Eye (tissue), 1 donor: ENCODE measurements at regions not wholly inside any gene's neighbourhood (a gene's known extent, or its start where the extent isn't known, plus 50 kb on each side); places are given as distances from the start of the nearest gene placed in this dataset.
"Not testable (repeated sequence)": the region's sequence is repeated elsewhere in the genome, so short reads cannot be mapped to it uniquely, and the experiment has no call there.

Source experiments
- DNase-seq: peaks from one replicate; pipeline ENCODE4 v3.0.0-alpha.2; 2015

DNA sequence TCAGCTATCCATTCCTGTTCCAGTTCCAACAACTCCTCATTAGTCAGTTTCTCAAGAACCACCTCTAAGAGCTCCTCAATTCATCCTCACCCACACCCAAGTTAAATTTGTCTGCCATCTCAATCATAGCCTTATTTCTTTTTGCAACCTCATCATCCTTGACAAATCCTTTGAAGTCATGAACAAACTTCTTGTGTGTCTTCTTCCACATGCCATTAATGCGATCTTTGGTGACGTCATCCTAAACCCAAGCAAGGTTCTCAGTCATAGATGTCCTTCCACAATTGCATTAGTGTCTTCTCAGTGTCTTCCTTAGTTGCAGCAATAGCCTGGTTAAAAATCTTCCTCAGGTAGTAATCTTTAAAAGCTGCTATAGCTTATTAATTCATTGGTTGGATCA, 71.2 kb upstream of the FSIP2 start:
- DNase-seq, result no peak

DNA sequence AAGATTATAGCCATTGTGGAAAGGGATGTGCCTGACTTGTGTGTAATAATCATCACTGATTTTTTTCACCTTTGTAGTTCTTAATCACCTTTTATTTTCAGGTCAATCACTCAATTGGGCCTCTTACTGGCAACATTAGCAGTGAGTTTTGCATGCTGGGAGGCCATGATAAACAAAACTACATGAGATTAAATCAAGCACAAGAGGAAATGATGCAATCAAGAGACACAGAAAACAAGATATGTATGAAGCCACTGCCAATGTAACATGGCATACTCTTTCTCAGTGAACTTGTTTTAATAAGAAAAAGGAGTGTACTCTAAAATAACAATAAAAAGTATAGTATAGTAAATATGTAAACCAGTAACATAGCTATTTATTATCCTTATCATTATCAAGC, 69.9 kb upstream of the FSIP2 start:
- DNase-seq, result no peak

DNA sequence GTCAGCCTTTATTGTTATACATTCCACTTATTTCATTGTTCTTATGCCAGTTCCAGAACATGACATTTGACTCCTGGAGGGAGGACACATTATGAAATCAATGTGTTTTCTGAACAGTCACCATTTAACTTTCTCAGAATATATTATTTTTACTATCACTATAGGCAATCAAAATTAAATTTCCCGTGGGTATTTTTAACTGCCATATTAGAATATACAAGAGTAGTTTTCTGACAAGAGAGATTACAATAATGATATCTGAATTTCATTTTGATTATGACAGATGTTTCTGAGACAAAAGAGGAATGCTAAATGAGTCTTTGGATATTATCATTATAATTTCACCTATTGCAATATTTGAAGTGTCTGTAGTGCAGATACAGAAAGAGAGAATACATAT, 64.4 kb upstream of the FSIP2 start:
- DNase-seq, result no peak

DNA sequence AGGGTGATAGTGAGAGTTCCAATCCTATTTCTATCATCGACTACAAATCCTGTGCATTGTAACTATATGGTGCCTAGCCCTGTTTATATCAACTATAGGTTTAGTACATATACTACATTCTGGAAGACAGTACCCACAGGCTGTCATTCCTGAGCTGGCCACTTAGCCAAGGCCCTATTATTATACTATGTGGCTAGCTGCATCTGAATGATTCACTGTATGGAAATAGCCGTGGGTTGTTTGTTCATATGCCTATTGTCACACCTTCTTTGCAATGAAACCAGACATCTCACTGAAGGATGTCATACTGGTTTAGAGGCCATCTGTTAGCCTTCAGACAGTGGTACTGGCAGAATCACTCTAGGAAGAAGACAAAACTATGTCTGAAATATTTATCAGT, 62.3 kb upstream of the FSIP2 start:
- no peak for DNase-seq

DNA sequence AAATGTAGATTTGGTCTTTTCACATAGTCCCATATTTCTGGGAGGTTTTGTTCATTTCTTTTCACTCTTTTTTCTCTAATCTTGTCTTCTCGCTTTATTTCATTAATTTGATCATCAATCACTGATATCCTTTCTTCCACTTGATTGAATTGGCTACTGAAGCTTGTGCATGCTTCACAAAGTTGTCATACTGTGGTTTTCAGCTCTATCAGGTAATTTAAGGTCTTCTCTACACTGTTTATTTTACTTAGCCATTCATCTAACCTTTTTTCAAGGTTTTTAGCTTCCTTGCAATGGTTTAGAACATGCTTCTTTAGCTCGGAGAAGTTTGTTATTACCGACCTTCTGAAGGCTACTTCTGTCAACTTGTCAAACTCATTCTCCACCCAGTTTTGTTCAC, 51.6 kb upstream of the FSIP2 start:
- DNase-seq, result not testable (repeated sequence)

DNA sequence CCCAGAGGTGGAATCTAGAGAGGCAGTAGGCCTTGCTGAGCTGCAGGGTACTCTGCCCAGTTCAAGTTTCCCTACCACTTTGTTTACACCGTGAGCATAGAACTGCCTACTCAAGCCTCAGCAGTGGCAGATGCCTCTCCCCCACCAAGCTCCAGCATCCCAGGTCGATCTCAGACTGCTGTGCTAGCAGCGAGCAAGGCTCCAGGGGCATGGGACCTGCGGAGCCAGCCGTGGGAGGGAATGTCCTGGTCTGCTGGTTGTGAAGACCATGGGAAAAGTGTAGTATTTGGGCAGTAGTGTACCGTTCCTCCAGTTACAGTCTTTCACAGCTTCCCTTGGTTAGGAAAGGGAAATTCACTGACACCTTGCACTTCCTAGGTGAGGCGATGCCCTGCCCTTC, 50.6 kb upstream of the FSIP2 start:
- DNase-seq, result no peak
